Ectodermal cell (in vitro differentiated cells): ENCODE measurements at regions not wholly inside any gene's neighbourhood (a gene's known extent, or its start where the extent isn't known, plus 50 kb on each side); places are given as distances from the start of the nearest gene placed in this dataset.
"Not testable (repeated sequence)": the region's sequence is repeated elsewhere in the genome, so short reads cannot be mapped to it uniquely, and the experiment has no call there.

Experiments
- H3K27ac ChIP-seq: 2 replicates; pipeline ENCODE4 v1.7.0; 2013; ENCODE audit warnings: mild to moderate bottlenecking, low read depth, low read length; ENCODE audit not compliant: insufficient read depth, poor library complexity, severe bottlenecking
- H3K27me3 ChIP-seq: 2 replicates; pipeline ENCODE4 v1.7.0; 2013; ENCODE audit warnings: mild to moderate bottlenecking, low read length; ENCODE audit not compliant: insufficient read depth, control insufficient read depth, poor library complexity, severe bottlenecking
- H3K36me3 ChIP-seq: one replicate; pipeline ENCODE4 v1.7.0; 2013; ENCODE audit warnings: low read length; ENCODE audit not compliant: control insufficient read depth, insufficient read depth
- H3K4me1 ChIP-seq: one replicate; pipeline ENCODE4 v1.7.0; 2013; ENCODE audit warnings: low read length; ENCODE audit not compliant: control insufficient read depth, insufficient read depth
- H3K4me3 ChIP-seq: 2 replicates; pipeline ENCODE4 v1.7.0; 2013; ENCODE audit warnings: low read depth, low read length, control low read depth; ENCODE audit not compliant: insufficient read depth
- H3K9me3 ChIP-seq: 2 replicates; pipeline ENCODE4 v1.7.0; 2013; ENCODE audit warnings: mild to moderate bottlenecking, low read length, moderate library complexity; ENCODE audit not compliant: control insufficient read depth
- WGBS, 2 experiments: methylation state at CpG; one replicate each; pipeline ENCODE4 v1.1.7; 2013; ENCODE audit warnings: missing lambda C conversion rate in 2 of 2; 5-methylcytosine and 5-hydroxymethylcytosine counted together

- no peak overlapping the region for H3K4me3 ChIP-seq
- H3K4me1 ChIP-seq = no peaks in the 10 kb centered on the region
- H3K27me3 ChIP-seq = no peaks in the 10 kb centered on the region
- no peaks in the 10 kb centered on the region for H3K9me3 ChIP-seq
- no peak overlapping the region for H3K27ac ChIP-seq
- no peaks in the 10 kb centered on the region for H3K36me3 ChIP-seq
- WGBS, 2 experiments = 71 to 83% methylated on average over 1 of the region's 1 CpG
Observed at GRCh38 chr5:30438785-30439184, 754.7 kb upstream of the CDH6 start.

DNA sequence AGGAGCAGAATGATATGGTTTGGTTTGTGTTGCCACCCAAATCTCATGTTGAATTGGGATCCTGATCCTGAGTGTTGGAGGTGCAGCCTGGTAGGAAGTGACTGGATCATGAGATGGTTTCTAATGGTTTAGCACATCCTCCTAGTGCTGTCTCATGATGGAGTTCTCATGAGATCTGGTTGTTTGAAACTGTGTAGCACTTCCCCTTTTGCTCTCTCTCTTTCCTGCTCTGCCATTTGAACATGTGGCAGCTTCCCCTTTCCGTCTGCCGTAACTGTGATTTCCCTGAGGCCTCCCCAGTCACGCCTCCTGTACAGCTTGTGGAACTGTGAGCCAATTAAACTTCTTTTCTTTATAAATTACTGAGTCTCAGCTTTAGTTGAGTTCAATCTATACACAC, 756.8 kb upstream of the CDH6 start:
- no peaks in the 10 kb centered on the region for H3K9me3 ChIP-seq
- no peak overlapping the region for H3K27ac ChIP-seq
- WGBS, 2 experiments = 95 to 96% methylated on average over 3 of the region's 3 CpGs
- H3K27me3 ChIP-seq = no peaks in the 10 kb centered on the region
- no peaks in the 10 kb centered on the region for H3K4me1 ChIP-seq
- no peaks in the 10 kb centered on the region for H3K36me3 ChIP-seq
- H3K4me3 ChIP-seq = no peak overlapping the region

- 46 to 55% methylated on average over 20 of the region's 20 CpGs for WGBS, 2 experiments
- peak overlapping the region; percentile 18 for H3K4me3 ChIP-seq
- not testable (repeated sequence) for H3K4me1 ChIP-seq, H3K9me3 ChIP-seq, H3K27ac ChIP-seq, H3K27me3 ChIP-seq, H3K36me3 ChIP-seq
Observed at GRCh38 chr5:30428866-30429407, 764.5 kb upstream of the CDH6 start.

DNA sequence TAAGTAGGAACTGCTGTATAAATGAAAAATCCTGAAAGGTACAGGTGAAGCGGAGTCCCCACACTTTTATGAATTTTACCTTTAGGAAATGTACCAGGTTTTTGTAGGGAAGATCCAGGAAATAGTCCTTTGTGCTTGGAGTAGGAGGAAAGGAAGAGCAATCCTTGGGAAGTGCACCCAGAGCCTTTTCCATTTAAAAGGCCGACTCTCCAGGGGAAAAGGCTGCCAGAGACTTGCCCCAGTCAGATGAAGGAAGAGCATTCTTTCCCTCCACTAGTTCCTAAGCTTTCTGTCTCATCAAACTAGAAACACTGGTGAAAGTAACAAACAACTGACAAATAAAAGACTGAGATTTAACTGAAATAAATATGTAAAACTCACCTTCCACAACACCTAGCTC, 779.4 kb upstream of the CDH6 start:
- Histone ChIP-seq H3K4me1 (peaks cover 5% of the 10 kb centered on the region), H3K9me3 (no peaks in the 10 kb centered on the region), H3K27me3 (no peaks in the 10 kb centered on the region), H3K36me3 (no peaks in the 10 kb centered on the region), H3K4me3 (no peak overlapping the region), H3K27ac (no peak overlapping the region)
- WGBS, 2 experiments = 86 to 89% methylated on average over 2 of the region's 2 CpGs

- Histone ChIP-seq H3K27ac (no peak overlapping the region), H3K36me3 (no peaks in the 10 kb centered on the region), H3K27me3 (no peaks in the 10 kb centered on the region), H3K4me1 (peaks cover 5% of the 10 kb centered on the region), H3K9me3 (no peaks in the 10 kb centered on the region), H3K4me3 (no peak overlapping the region)
- WGBS, 2 experiments = 75% methylated on average over 2 of the region's 2 CpGs; no CpG with 5 or more reads in 1 of the 2 experiments
Observed at GRCh38 chr5:30413540-30413939, 779.9 kb upstream of the CDH6 start.

GRCh38 chr5:30405821-30406220, 787.7 kb upstream of the CDH6 start:
- Histone ChIP-seq H3K27me3 (no peaks in the 10 kb centered on the region), H3K9me3 (no peaks in the 10 kb centered on the region), H3K36me3 (no peaks in the 10 kb centered on the region), H3K4me3 (no peak overlapping the region), H3K27ac (no peak overlapping the region), H3K4me1 (no peaks in the 10 kb centered on the region)
- WGBS, 2 experiments = 92 to 97% methylated on average over 2 of the region's 2 CpGs

DNA sequence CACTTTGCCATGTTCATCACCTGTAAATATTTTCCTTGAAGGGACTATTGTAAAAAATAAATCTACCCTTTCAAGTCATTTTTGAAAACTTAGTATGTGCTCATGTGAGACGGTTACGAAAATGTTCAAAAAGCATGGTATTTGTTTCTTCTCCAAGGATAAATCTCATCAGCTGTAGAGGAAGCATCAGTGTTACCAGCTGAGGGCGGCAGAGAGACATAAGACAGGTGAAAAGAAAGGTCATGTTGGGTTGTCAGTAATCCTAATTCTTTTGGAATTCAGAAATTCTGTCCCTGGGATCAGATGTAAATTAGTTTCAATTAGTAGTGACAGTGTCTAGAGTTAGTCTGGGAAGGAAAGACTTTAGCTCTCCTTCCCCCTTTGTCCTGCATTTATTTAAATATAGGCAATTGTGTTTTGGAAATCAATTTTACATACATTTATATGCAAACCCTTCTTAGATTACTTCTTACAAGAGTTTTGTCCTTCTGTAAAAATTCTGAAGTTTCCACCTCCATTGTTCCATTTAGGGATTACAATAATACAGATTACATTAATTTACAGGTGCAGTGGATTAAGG, 791.9 kb upstream of the CDH6 start:
- Histone ChIP-seq H3K27ac (no peak overlapping the region), H3K9me3 (no peaks in the 10 kb centered on the region), H3K4me3 (no peak overlapping the region), H3K4me1 (no peaks in the 10 kb centered on the region), H3K27me3 (no peaks in the 10 kb centered on the region), H3K36me3 (no peaks in the 10 kb centered on the region)
- 25 to 29% methylated on average over 3 of the region's 3 CpGs for WGBS, 2 experiments

GRCh38 chr5:30398423-30398822, 795.1 kb upstream of the CDH6 start:
- no peaks in the 10 kb centered on the region for H3K9me3 ChIP-seq
- H3K36me3 ChIP-seq = no peaks in the 10 kb centered on the region
- H3K27ac ChIP-seq = no peak overlapping the region
- H3K4me1 ChIP-seq = no peaks in the 10 kb centered on the region
- H3K27me3 ChIP-seq = no peaks in the 10 kb centered on the region
- no peak overlapping the region for H3K4me3 ChIP-seq

DNA sequence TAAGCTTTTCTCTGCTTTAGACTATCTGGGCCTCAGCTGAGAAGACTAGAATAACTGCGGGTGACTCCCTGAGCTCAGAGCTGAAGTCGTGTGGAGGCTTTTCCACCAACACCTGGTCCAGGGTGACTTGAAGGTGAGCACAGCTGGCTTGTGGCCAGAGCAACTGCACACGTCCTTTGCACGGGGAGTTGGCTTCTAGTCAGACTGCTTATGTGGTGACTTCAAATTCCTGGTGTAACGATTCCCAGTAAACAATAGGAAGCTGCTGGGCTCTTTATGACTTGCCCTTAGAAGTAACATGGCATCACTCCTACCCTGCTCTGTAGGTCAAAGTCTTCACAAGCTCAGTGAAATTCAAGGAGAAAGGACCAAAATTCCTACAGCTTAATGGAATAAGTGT, 800.6 kb upstream of the CDH6 start:
- H3K4me3 ChIP-seq = no peak overlapping the region
- H3K27me3 ChIP-seq = no peaks in the 10 kb centered on the region
- H3K36me3 ChIP-seq = no peaks in the 10 kb centered on the region
- no peaks in the 10 kb centered on the region for H3K9me3 ChIP-seq
- 95% methylated on average over 5 of the region's 5 CpGs for WGBS, 2 experiments
- H3K27ac ChIP-seq = no peak overlapping the region
- H3K4me1 ChIP-seq = no peaks in the 10 kb centered on the region

- Histone ChIP-seq H3K27me3 (no peaks in the 10 kb centered on the region), H3K9me3 (no peaks in the 10 kb centered on the region), H3K27ac (no peak overlapping the region), H3K4me1 (no peaks in the 10 kb centered on the region), H3K4me3 (no peak overlapping the region), H3K36me3 (no peaks in the 10 kb centered on the region)
- 38 to 39% methylated on average over 2 of the region's 2 CpGs for WGBS, 2 experiments
Observed at GRCh38 chr5:30390095-30390494, 803.4 kb upstream of the CDH6 start.
